NT2/D1 (cell line): ENCODE measurements at regions not wholly inside any gene's neighbourhood (a gene's known extent, or its start where the extent isn't known, plus 50 kb on each side); places are given as distances from the start of the nearest gene placed in this dataset.

Experiments used
- SUZ12 ChIP-seq: IDR thresholded peaks from 2 replicates; pipeline ENCODE4 v1.6.1; 2011; ENCODE audit not compliant: insufficient read length, insufficient read depth; ENCODE audit errors: extremely low read depth
- YY1 ChIP-seq: IDR thresholded peaks from 2 replicates; pipeline ENCODE4 v1.6.1; 2011; ENCODE audit not compliant: insufficient read length, insufficient read depth

DNA sequence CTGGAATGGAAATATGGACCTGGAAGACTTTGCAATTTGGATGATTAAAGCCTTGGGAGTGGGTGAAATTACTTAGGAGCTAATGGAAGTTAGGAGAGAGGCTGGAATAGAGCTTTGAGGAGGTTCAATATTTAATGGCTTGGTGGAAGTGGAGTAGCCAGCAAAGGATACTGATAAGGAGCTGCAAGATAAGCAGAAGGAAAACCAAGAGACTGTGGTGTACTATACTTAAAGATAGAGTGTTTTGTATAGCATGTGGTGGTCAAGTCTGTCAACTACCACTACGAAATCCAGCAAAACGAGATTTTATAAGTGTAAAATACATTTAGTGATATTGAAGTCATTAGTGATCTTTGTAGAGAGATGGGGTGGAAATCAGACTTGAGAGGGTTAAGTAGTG is 54.0 kb upstream of the TMLHE start:
- TF ChIP-seq SUZ12 (no peak), YY1 (no peak)
